Gastroesophageal sphincter (tissue), 4 donors: ENCODE measurements at regions not wholly inside any gene's neighbourhood (a gene's known extent, or its start where the extent isn't known, plus 50 kb on each side); places are given as distances from the start of the nearest gene placed in this dataset.

ENCODE experiments used
- ATAC-seq: fragments of 150-250 bp; one replicate; pipeline ENCODE4 v1.9.1; 2016; ENCODE audit warnings: mild to moderate bottlenecking, moderate library complexity
- H3K27ac ChIP-seq, 4 donors: fragments of 200-600 bp; sonication (generic) in 3 of 4; 1 replicate in 3 of 4; 2 replicates in 1 of 4; pipeline ENCODE4 v1.5.1; 2016 to 2019
- H3K27me3 ChIP-seq: fragments of 200-600 bp; sonication (generic); one replicate; pipeline ENCODE4 v1.5.1; 2019
- H3K36me3 ChIP-seq, 2 donors: fragments of 200-600 bp; sonication (generic); one replicate each; pipeline ENCODE4 v1.5.1; 2019; ENCODE audit warnings: control low read depth in 1 of 2
- H3K4me1 ChIP-seq, 3 donors: fragments of 200-600 bp; sonication (generic); 1 replicate in 2 of 3; 2 replicates in 1 of 3; pipeline ENCODE4 v1.5.1; 2016 to 2019; ENCODE audit warnings: control low read depth in 2 of 3
- H3K4me3 ChIP-seq, 2 donors: fragments of 200-600 bp; sonication (generic); one replicate each; pipeline ENCODE4 v1.5.1; 2019; ENCODE audit warnings: mild to moderate bottlenecking in 1 of 2, moderate library complexity in 1 of 2
- H3K9me3 ChIP-seq, 3 donors: fragments of 200-600 bp; sonication (generic); one replicate each; pipeline ENCODE4 v1.5.1; 2017 to 2019; ENCODE audit warnings: control low read depth in 2 of 3
- CTCF ChIP-seq, 4 experiments: fragments of 200-600 bp in 2 of 4; fragments of 450-650 bp in 2 of 4; sonication (generic) in 1 of 4; IDR thresholded peaks; one replicate each; pipeline ENCODE4 v1.5.1; 2017 to 2019; ENCODE audit warnings: antibody characterized with exemption in 4 of 4, mild to moderate bottlenecking in 2 of 4, moderate library complexity in 2 of 4
- EP300 ChIP-seq: sonication (generic); formaldehyde crosslinking; IDR thresholded peaks from one replicate; pipeline ENCODE4 v1.6.1; 2017; ENCODE audit warnings: antibody characterized with exemption, mild to moderate bottlenecking
- POLR2A ChIP-seq, 2 donors: fragments of 450-650 bp; IDR thresholded peaks; one replicate each; pipeline ENCODE4 v1.6.1; 2017; ENCODE audit warnings: antibody characterized with exemption in 2 of 2, mild to moderate bottlenecking in 2 of 2, moderate library complexity in 1 of 2
- POLR2AphosphoS5 ChIP-seq: sonication (generic); formaldehyde crosslinking; IDR thresholded peaks from one replicate; pipeline ENCODE4 v1.6.1; 2017; ENCODE audit warnings: antibody characterized with exemption
- WGBS, 2 donors: methylation state at CpG; one replicate each; pipeline ENCODE4 v1.1.5; 2018; ENCODE audit warnings: low coverage in 1 of 2; 5-methylcytosine and 5-hydroxymethylcytosine counted together

GRCh38 chr1:5364591-5364990 lies 627.6 kb downstream of the NPHP4 start:
- Histone ChIP-seq H3K36me3 (no peaks in the 10 kb centered on the region), H3K27ac (no peak overlapping the region), H3K9me3 (peaks cover 0 to 17% (median 0%) of the 10 kb centered on the region in 3 donors), H3K4me3 (no peak overlapping the region), H3K27me3 (peaks cover 90% of the 10 kb centered on the region), H3K4me1 (no peaks in the 10 kb centered on the region)
- no peak for ATAC-seq
- 76 to 77% methylated on average over 5 to 6 of the region's 6 CpGs for WGBS, 2 donors
- no peak for TF ChIP-seq POLR2AphosphoS5
- no peak for TF ChIP-seq CTCF (IDR thresholded peaks at IDR 0.05)
- no peak for TF ChIP-seq EP300
- no peak for TF ChIP-seq POLR2A (IDR thresholded peaks at IDR 0.05)

- 74 to 80% methylated on average over 3 of the region's 3 CpGs for WGBS, 2 donors
- H3K27ac ChIP-seq: no peak overlapping the region
- no peak for ATAC-seq
- peaks cover 39% of the 10 kb centered on the region for H3K27me3 ChIP-seq
- H3K36me3 ChIP-seq: no peaks in the 10 kb centered on the region
- peaks cover 0 to 44% (median 0%) of the 10 kb centered on the region in 3 donors for H3K9me3 ChIP-seq
- no peaks in the 10 kb centered on the region for H3K4me1 ChIP-seq
- TF ChIP-seq EP300: no peak
- TF ChIP-seq CTCF (IDR thresholded peaks at IDR 0.05): no peak
- TF ChIP-seq POLR2A (IDR thresholded peaks at IDR 0.05): no peak
- TF ChIP-seq POLR2AphosphoS5: no peak
- H3K4me3 ChIP-seq: no peak overlapping the region
Measured at GRCh38 chr1:5354681-5355080, 637.5 kb downstream of the NPHP4 start.

GRCh38 chr1:5351366-5351765 lies 640.9 kb downstream of the NPHP4 start:
- H3K27me3 ChIP-seq: peaks cover 47% of the 10 kb centered on the region
- peaks cover 0 to 17% (median 0%) of the 10 kb centered on the region in 3 donors for H3K9me3 ChIP-seq
- H3K36me3 ChIP-seq: no peaks in the 10 kb centered on the region
- no peak overlapping the region for H3K4me3 ChIP-seq
- TF ChIP-seq EP300 (no peak), POLR2AphosphoS5 (no peak), CTCF (IDR thresholded peaks at IDR 0.05) (no peak), POLR2A (IDR thresholded peaks at IDR 0.05) (no peak)
- H3K27ac ChIP-seq: no peak overlapping the region
- ATAC-seq: no peak
- H3K4me1 ChIP-seq: no peaks in the 10 kb centered on the region
- WGBS, 2 donors: 41 to 59% methylated on average over 3 to 4 of the region's 4 CpGs

GRCh38 chr1:5349526-5349925 lies 642.7 kb downstream of the NPHP4 start:
- WGBS, 2 donors: 57 to 80% methylated on average over 2 of the region's 6 CpGs
- TF ChIP-seq EP300 (no peak), POLR2AphosphoS5 (no peak), CTCF (IDR thresholded peaks at IDR 0.05) (no peak), POLR2A (IDR thresholded peaks at IDR 0.05) (no peak)
- ATAC-seq: no peak

GRCh38 chr1:5348732-5349465 lies 643.3 kb downstream of the NPHP4 start:
- no peak for ATAC-seq
- 78% methylated on average over 13 of the region's 15 CpGs for WGBS, 2 donors
- peaks cover 60% of the 10 kb centered on the region for H3K27me3 ChIP-seq

More at GRCh38 chr1:5349526-5349925, 642.7 kb downstream of the NPHP4 start:
- Histone ChIP-seq H3K4me3 (no peak overlapping the region), H3K9me3 (peaks cover 0 to 4% (median 0%) of the 10 kb centered on the region in 3 donors), H3K4me1 (no peaks in the 10 kb centered on the region), H3K36me3 (no peaks in the 10 kb centered on the region), H3K27me3 (peaks cover 60% of the 10 kb centered on the region), H3K27ac (no peak overlapping the region)

More at GRCh38 chr1:5348732-5349465, 643.3 kb downstream of the NPHP4 start:
- Histone ChIP-seq H3K27ac (no peak overlapping the region), H3K4me3 (no peak overlapping the region), H3K4me1 (no peaks in the 10 kb centered on the region), H3K36me3 (no peaks in the 10 kb centered on the region), H3K9me3 (no peaks in the 10 kb centered on the region)
- TF ChIP-seq CTCF (IDR thresholded peaks at IDR 0.05): no peak
- TF ChIP-seq POLR2A (IDR thresholded peaks at IDR 0.05): no peak
- TF ChIP-seq EP300: no peak
- no peak for TF ChIP-seq POLR2AphosphoS5
